IMR-90 (cell line): ENCODE measurements at regions not wholly inside any gene's neighbourhood (a gene's known extent, or its start where the extent isn't known, plus 50 kb on each side); places are given as distances from the start of the nearest gene placed in this dataset.

Source experiments
- ATAC-seq: fragments of 200-7000 bp; cut with Tn5 transposase; 2 replicates; pipeline ENCODE4 v1.9.1; 2020; ENCODE audit warnings: low read depth, mild to moderate bottlenecking, moderate library complexity
- BruUV-seq: library from RNA; stranded (reverse); fragments of 400-500 nt; replicated peaks from 2 replicates; lab custom pipeline; 2021; lab: Mats Ljungman, UMichigan
- CTCF ChIA-PET: fragments of 300-600 bp; formaldehyde crosslinking; extraction: SDS; loops from one replicate; lab custom pipeline; 2021; ENCODE audit warnings: antibody characterized with exemption; lab: Yijun Ruan, JAX
- POLR2A ChIA-PET: fragments of 300-600 bp; sonication (Branson Sonifier 250); formaldehyde crosslinking; loops from one replicate; lab custom pipeline; 2022; ENCODE audit warnings: antibody characterized with exemption; ENCODE audit not compliant: unreplicated experiment; lab: Charles Lee
- DNase-seq: peaks from one replicate; pipeline ENCODE4 v3.0.0; 2013
- H2AFZ ChIP-seq: replicated peaks from 2 replicates; pipeline ENCODE3; 2013; ENCODE audit warnings: low read length, mild to moderate bottlenecking; ENCODE audit not compliant: poor library complexity
- H2AK5ac ChIP-seq: 2 replicates; pipeline ENCODE4 v1.6.1; 2013; ENCODE audit warnings: low read depth, low read length, inconsistent platforms
- H2AK9ac ChIP-seq: replicated peaks from 2 replicates; pipeline ENCODE3; 2013; ENCODE audit warnings: mild to moderate bottlenecking, low read depth, low read length, moderate library complexity; ENCODE audit not compliant: poor library complexity
- H2BK120ac ChIP-seq: 2 replicates; pipeline ENCODE4 v1.6.1; 2013; ENCODE audit warnings: low read depth, low read length, inconsistent platforms
- H2BK15ac ChIP-seq: 3 replicates; pipeline ENCODE4 v1.6.1; 2013; ENCODE audit warnings: low read depth, low read length, inconsistent platforms
- H2BK20ac ChIP-seq: 2 replicates; pipeline ENCODE4 v1.6.1; 2013; ENCODE audit warnings: low read depth, mild to moderate bottlenecking, inconsistent platforms, low read length, moderate library complexity
- H2BK5ac ChIP-seq: 2 replicates; pipeline ENCODE4 v1.6.1; 2013; ENCODE audit warnings: mild to moderate bottlenecking, low read depth, low read length, inconsistent platforms; ENCODE audit not compliant: poor library complexity, severe bottlenecking
- H3K14ac ChIP-seq: replicated peaks from 2 replicates; pipeline ENCODE4 v1.6.1; 2013; ENCODE audit warnings: low read depth, low read length, inconsistent platforms
- H3K18ac ChIP-seq: 2 replicates; pipeline ENCODE4 v1.6.1; 2013; ENCODE audit warnings: low read depth, low read length, control low read depth
- H3K23ac ChIP-seq: 2 replicates; pipeline ENCODE4 v1.6.1; 2013; ENCODE audit warnings: low read depth, low read length, inconsistent platforms
- H3K27ac ChIP-seq: 2 replicates; pipeline ENCODE4 v1.5.1; 2013; ENCODE audit warnings: mild to moderate bottlenecking, control low read depth, low read length; ENCODE audit not compliant: insufficient read depth
- H3K27me3 ChIP-seq: 2 replicates; pipeline ENCODE4 v1.6.1; 2013; ENCODE audit warnings: low read length; ENCODE audit not compliant: control insufficient read depth, insufficient read depth
- H3K36me3 ChIP-seq: 2 replicates; pipeline ENCODE4 v1.6.1; 2013; ENCODE audit warnings: low read length, mixed read lengths; ENCODE audit not compliant: control insufficient read depth, insufficient read depth
- H3K4ac ChIP-seq: 2 replicates; pipeline ENCODE4 v1.6.1; 2013; ENCODE audit warnings: low read depth, low read length, inconsistent platforms
- H3K4me1 ChIP-seq: 2 replicates; pipeline ENCODE4 v1.6.1; 2013; ENCODE audit warnings: low read length, mixed read lengths; ENCODE audit not compliant: control insufficient read depth, insufficient read depth
- H3K4me2 ChIP-seq: 2 replicates; pipeline ENCODE4 v1.6.1; 2013; ENCODE audit warnings: low read depth, mild to moderate bottlenecking, control low read depth, low read length, moderate library complexity
- H3K4me3 ChIP-seq: 2 replicates; pipeline ENCODE4 v1.5.1; 2013; ENCODE audit warnings: low read depth, mild to moderate bottlenecking, control low read depth, low read length, moderate library complexity; ENCODE audit not compliant: insufficient read depth
- H3K56ac ChIP-seq: 2 replicates; pipeline ENCODE4 v1.6.1; 2013; ENCODE audit warnings: low read length, inconsistent platforms; ENCODE audit not compliant: insufficient read depth; ENCODE audit errors: extremely low read depth
- H3K79me1 ChIP-seq, 2 experiments: 2 replicates each; pipeline ENCODE4 v1.6.1; 2013; ENCODE audit warnings: low read length in 2 of 2, inconsistent platforms in 1 of 2, low read depth in 1 of 2
- H3K9ac ChIP-seq: 2 replicates; pipeline ENCODE4 v1.6.1; 2013; ENCODE audit warnings: low read depth, low read length, control low read depth
- H3K9me1 ChIP-seq: 2 replicates; pipeline ENCODE4 v1.6.1; 2013; ENCODE audit warnings: low read length, inconsistent platforms; ENCODE audit not compliant: insufficient read depth
- H3K9me3 ChIP-seq: 2 replicates; pipeline ENCODE4 v1.6.1; 2013; ENCODE audit warnings: low read length; ENCODE audit not compliant: control insufficient read depth, insufficient read depth
- H4K20me1 ChIP-seq: 2 replicates; pipeline ENCODE4 v1.6.1; 2013; ENCODE audit warnings: low read length, inconsistent platforms; ENCODE audit not compliant: insufficient read depth
- H4K5ac ChIP-seq: 2 replicates; pipeline ENCODE4 v1.6.1; 2013; ENCODE audit warnings: mild to moderate bottlenecking, low read depth, low read length, control low read depth
- H4K8ac ChIP-seq, 2 experiments: 2 replicates each; pipeline ENCODE4 v1.6.1; 2013; ENCODE audit warnings: low read depth in 2 of 2, low read length in 2 of 2, control low read depth in 1 of 2, inconsistent platforms in 1 of 2
- H4K91ac ChIP-seq: 2 replicates; pipeline ENCODE4 v1.6.1; 2013; ENCODE audit warnings: low read depth, low read length, inconsistent platforms; ENCODE audit not compliant: insufficient read depth
- CEBPB ChIP-seq: IDR thresholded peaks from 2 replicates; pipeline ENCODE4 v1.6.1; 2012; ENCODE audit warnings: low read depth, low read length, improper control_type of control experiment
- CHD1 ChIP-seq: IDR thresholded peaks from 2 replicates; pipeline ENCODE4 v1.6.1; 2012; ENCODE audit warnings: low read depth, low read length, improper control_type of control experiment
- CTCF ChIP-seq: conservative IDR thresholded peaks from 2 replicates; pipeline ENCODE4 v1.5.1; 2012; ENCODE audit warnings: mild to moderate bottlenecking, low read depth, low read length, improper control_type of control experiment
- NFE2L2 ChIP-seq: fragments of 150-350 bp; IDR thresholded peaks from 2 replicates; pipeline ENCODE4 v1.6.1; 2016; ENCODE audit warnings: low read depth, mild to moderate bottlenecking, low read length
- RAD21 ChIP-seq: IDR thresholded peaks from 2 replicates; pipeline ENCODE4 v1.6.1; 2012; ENCODE audit warnings: low read length, improper control_type of control experiment
- RFX5 ChIP-seq: IDR thresholded peaks from 2 replicates; pipeline ENCODE4 v1.8.0; 2012; ENCODE audit warnings: low read depth, mild to moderate bottlenecking, low read length, moderate library complexity
- WGBS, 2 experiments: methylation state at CpG; one replicate each; pipeline versions ENCODE4 v1.1.5 to v1.1.7; 2013; ENCODE audit warnings: missing lambda C conversion rate in 2 of 2; ENCODE audit not compliant: insufficient read length in 1 of 2; ENCODE audit errors: extremely low coverage in 2 of 2; 5-methylcytosine and 5-hydroxymethylcytosine counted together
- dilution Hi-C: fragments of 300-500 bp; cut with HindIII; formaldehyde crosslinking; loops from one replicate; pipeline ENCODE4 v1.14.3; 2018; ENCODE audit warnings: low sequenced_read_pairs; ENCODE audit not compliant: unreplicated experiment
- in situ Hi-C: fragments of 300-500 bp; cut with MboI; formaldehyde crosslinking; loops from 3 replicates; pipeline ENCODE4 v1.14.3; 2019; ENCODE audit warnings: low sequenced_read_pairs, inconsistent platforms, mixed read lengths
- intact Hi-C: fragments of 100-400 bp; cut with micrococcal nuclease; formaldehyde crosslinking; loops from 2 replicates; pipeline ENCODE4 v1.10.0; 2022

GRCh38 chr16:47921535-47921934 is 234.3 kb downstream of the ABCC12 start:
- H2BK5ac ChIP-seq = no peak overlapping the region
- DNase-seq (no peak), ATAC-seq (no peak)
- no peak overlapping the region for H2AK5ac ChIP-seq
- TF ChIP-seq NFE2L2 (no peak), CTCF (no peak), CEBPB (no peak), RAD21 (no peak), RFX5 (no peak), CHD1 (no peak)
- in situ Hi-C loops = no loop called here
- no peaks in the 10 kb centered on the region for H3K36me3 ChIP-seq
- H3K9ac ChIP-seq = no peak overlapping the region
- no peak overlapping the region for H2BK20ac ChIP-seq
- no peak overlapping the region for H3K4me2 ChIP-seq
- no peak overlapping the region for H3K23ac ChIP-seq
- no peak overlapping the region for H2BK15ac ChIP-seq
- H3K14ac ChIP-seq = no peak overlapping the region
- CTCF ChIA-PET = no interaction called here
- H3K79me1 ChIP-seq = no peaks in the 10 kb centered on the region
- H4K5ac ChIP-seq = no peak overlapping the region
- no peak overlapping the region for H3K4me3 ChIP-seq
- dilution Hi-C loops = no loop called here
- H4K91ac ChIP-seq = no peak overlapping the region
- BruUV-seq = no TSS peak
- H3K4ac ChIP-seq = no peak overlapping the region
- no peaks in the 10 kb centered on the region for H3K9me3 ChIP-seq
- H3K56ac ChIP-seq = no peak overlapping the region
- H2AK9ac ChIP-seq = no peak overlapping the region
- no peak overlapping the region for H3K18ac ChIP-seq
- H3K27ac ChIP-seq = no peak overlapping the region
- H4K20me1 ChIP-seq = no peaks in the 10 kb centered on the region
- POLR2A ChIA-PET = no interaction called here
- no peak overlapping the region for H2AFZ ChIP-seq
- no peak overlapping the region for H2BK120ac ChIP-seq
- WGBS, 2 experiments = no CpG with 5 or more reads among the region's 1 CpG
- no peaks in the 10 kb centered on the region for H3K9me1 ChIP-seq
- peaks cover 3% of the 10 kb centered on the region; the same call in 1 of the 2 replicates for H3K27me3 ChIP-seq
- intact Hi-C loops = no loop called here
- no peak overlapping the region for H4K8ac ChIP-seq
- H3K4me1 ChIP-seq = peaks cover 2% of the 10 kb centered on the region; the same call in 1 of the 2 replicates
